ENCODE measurements at regions not wholly inside any gene's neighbourhood (a gene's known extent, or its start where the extent isn't known, plus 50 kb on each side); places are given as distances from the start of the nearest gene placed in this dataset.

- TF ChIP-seq CTCF (IDR thresholded peaks at IDR 0.05) = no peak
- no peak for TF ChIP-seq POLR2A (IDR thresholded peaks at IDR 0.05)
- no peak for TF ChIP-seq POLR2AphosphoS5 (IDR thresholded peaks at IDR 0.05)
- TF ChIP-seq EP300 (IDR thresholded peaks at IDR 0.05; ENCODE audit: low read depth) = no peak
These were observed 486.3 kb downstream of the NPHP4 start for GRCh38 chr1:5505944-5506343.
